G401 (cell line): ENCODE measurements at regions not wholly inside any gene's neighbourhood (a gene's known extent, or its start where the extent isn't known, plus 50 kb on each side); places are given as distances from the start of the nearest gene placed in this dataset.
"Not testable (repeated sequence)": the region's sequence is repeated elsewhere in the genome, so short reads cannot be mapped to it uniquely, and the experiment has no call there.

Experiments
- DNase-seq: peaks from one replicate; pipeline ENCODE4 v3.0.0-alpha.2; 2015; ENCODE audit warnings: low spot score
- in situ Hi-C: cut with HindIII; loops from 2 replicates; pipeline ENCODE4 v1.10.0; 2016; ENCODE audit warnings: low sequenced_read_pairs, mixed read lengths

DNA sequence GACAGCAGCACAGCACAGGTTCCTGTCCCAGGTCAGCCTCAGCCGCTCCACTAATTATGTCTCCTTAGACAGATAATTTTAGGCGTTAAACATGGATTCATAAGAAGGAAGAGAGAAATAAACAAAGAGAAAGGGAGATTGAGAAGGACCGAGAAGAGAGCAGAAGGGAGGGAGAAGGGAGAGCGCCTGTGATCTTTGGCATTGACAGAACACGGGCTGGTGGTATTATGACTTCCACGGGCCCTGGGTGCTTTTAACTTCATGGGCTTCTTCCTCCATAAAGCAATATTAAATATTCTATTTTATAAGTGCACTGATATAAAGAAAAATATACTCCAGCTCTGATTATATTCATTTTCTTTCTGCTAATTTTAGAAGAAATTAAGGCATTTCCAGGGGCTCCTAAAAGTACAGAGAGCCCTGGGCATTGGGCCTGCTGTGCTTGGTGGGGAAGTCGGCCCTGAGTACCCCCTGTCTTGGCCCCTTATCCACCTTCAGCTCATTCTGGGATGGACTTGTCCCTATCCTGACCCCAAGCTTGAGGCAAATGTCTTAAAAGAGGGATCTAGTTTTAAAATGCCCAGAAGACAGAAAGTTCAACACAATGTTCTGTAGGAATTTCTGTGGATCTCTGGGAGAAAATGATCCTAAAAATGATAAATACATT lies 135.3 kb downstream of the MEX3B start:
- DNase-seq, result no peak
- in situ Hi-C loops, result no loop called here

DNA sequence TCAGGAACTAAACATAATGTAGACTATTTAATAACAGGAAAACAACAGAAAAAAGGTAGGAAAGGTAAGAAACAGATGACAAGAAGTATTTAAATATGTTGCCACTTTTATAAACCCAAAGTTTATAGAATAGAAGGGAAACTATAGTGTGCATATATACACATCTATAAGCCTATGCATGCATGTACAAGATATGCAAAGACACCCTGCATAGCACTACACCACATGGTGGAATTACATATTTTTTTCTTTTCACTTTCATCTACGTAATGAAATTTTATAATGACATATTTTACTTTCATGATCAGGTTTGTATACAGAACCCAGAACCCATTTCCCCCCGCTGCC lies 136.8 kb downstream of the MEX3B start:
- in situ Hi-C loops, result no loop called here
- no peak for DNase-seq

DNA sequence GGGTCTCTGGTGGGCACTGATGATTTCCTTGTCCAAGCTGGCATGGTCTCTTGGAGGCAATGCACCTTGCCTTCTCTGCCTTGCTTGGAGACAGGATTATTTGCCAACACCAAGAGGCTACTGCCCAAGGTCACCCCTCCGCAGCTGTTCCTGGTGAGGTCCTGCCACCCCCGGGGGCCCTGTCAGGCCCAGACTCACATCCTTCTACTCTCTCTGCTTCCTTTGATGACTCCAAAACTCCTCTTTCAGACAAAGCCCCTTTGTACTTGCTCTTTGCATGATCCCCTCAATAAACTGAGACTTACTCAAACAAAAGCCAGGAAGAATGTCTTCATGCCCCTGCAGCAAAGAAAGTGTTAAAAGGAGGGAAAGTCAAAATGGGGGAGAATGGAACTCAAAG lies 137.7 kb downstream of the MEX3B start:
- no peak for DNase-seq
- in situ Hi-C loops, result no loop called here

- in situ Hi-C loops, result no loop called here
Observed at GRCh38 chr15:81907521-81907920, 138.3 kb downstream of the MEX3B start.

DNA sequence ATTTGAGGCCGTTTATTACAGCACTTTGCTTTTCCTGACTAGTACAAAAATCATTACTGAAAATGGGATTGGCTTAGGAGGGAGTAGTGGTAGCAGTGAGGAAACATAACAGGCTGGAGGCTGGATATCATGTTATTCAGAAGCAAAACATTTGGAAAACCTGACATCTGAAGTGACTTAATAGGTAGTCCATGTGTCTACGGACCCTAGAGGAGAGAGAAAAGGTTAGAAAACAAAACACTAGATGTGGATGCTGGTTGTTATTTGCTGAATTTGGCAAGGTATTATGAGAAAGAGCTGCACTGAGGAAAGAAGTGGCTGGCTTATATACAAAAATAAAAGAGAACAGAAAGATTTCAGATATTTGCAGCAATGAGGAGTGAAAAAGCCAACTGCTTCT lies 139.9 kb downstream of the MEX3B start:
- no peak for DNase-seq
- in situ Hi-C loops, result no loop called here

More at GRCh38 chr15:81907521-81907920, 138.3 kb downstream of the MEX3B start:
- no peak for DNase-seq

- in situ Hi-C loops, result no loop called here
- no peak for DNase-seq
Observed at GRCh38 chr15:81901319-81901718, 144.5 kb downstream of the MEX3B start.

GRCh38 chr15:81899730-81900129 lies 146.1 kb downstream of the MEX3B start:
- in situ Hi-C loops, result no loop called here
- no peak for DNase-seq

GRCh38 chr15:81899024-81899423 lies 146.8 kb downstream of the MEX3B start:
- in situ Hi-C loops, result no loop called here
- no peak for DNase-seq

DNA sequence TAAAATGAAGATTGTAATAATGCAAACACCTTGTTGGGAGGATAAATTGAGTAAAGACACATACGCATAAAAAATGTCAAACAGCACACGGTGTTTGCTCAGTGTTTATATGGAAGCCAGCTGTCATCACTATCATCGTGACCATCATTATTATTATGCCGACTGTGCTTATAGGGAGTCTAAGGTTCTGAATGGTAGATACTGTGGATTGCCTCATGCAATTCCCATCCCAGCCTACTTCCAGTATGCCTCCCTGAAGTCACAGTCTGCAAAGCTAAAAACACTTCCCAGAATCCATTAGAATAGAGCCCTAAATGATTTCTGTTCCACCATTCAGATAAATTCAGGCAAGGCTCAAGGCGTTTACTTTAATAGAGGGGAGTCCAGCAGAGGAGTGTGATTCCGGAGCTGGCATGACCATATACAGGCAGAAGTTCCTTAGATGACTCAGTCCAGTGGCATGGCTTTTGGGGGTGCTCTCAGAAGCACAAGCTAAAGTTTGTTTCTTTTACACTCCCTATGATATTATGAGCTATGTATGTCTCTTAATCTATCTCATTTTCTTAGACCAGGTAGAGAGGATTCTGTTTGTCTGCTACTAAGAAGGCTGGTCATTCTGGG lies 148.7 kb downstream of the MEX3B start:
- in situ Hi-C loops, result no loop called here

GRCh38 chr15:81896356-81896755 lies 149.5 kb downstream of the MEX3B start:
- in situ Hi-C loops, result no loop called here

More for the DNA sequence above, 148.7 kb downstream of the MEX3B start:
- no peak for DNase-seq

DNA sequence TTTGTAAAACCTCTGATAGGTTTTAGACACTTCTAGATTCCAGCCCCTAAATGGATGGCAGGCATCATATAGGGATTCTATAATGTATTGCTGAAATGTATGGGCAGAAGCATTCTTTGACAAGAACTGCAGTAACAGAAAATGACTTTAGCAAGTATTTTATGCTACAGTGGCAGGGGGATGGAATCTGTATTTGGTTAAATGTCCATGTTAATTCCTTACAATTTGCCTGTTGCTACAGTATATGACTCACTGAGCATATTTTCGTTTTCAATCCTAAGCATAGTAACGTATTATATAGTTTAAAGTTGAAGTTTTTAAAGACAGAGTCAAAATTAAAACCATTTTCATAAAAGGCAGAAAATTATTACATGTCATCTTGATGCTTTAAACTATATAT lies 150.1 kb downstream of the MEX3B start:
- DNase-seq, result no peak
- in situ Hi-C loops, result no loop called here

More at GRCh38 chr15:81896356-81896755, 149.5 kb downstream of the MEX3B start:
- no peak for DNase-seq

GRCh38 chr15:81894061-81894460 lies 151.8 kb downstream of the MEX3B start:
- in situ Hi-C loops, result no loop called here
- no peak for DNase-seq

GRCh38 chr15:81893182-81893835 lies 152.5 kb downstream of the MEX3B start:
- in situ Hi-C loops, result no loop called here
- no peak for DNase-seq

DNA sequence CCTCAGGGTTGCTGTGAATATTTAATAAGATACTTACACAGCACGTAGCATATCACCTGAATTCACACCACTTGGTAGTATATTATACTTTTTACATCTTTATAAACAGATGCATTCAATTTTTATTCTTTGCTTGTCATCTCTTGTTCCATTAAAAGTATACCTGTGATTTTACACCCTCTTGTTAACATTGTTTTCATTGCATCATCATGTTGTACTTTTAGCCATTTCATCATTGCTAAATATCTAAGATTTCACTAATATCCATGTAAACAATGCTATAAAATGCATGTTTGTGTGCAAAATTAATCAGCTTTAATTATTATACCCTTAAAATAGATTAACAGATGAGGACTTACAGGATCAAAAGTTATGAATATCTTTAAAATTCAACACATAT lies 155.3 kb downstream of the MEX3B start:
- in situ Hi-C loops, result no loop called here
- DNase-seq, result no peak

DNA sequence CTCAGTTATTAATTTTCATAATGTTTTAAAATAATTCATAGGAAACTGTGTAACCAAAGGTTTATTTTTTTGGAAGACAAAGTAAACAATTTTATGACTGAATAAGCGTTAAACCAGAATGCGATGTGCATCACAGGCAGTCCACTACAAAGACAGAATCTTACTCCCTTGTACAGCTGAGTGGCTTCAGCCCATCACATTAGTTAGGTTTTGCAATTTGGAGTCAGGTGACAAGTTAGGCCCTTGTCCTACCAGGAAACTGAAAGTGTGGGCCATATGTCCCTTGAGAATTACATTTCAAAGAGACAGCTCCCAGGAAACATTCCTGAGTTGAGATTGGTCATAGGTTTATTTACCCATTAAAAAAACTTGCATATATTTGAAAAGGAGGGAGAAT lies 156.3 kb downstream of the MEX3B start:
- no peak for DNase-seq
- in situ Hi-C loops, result no loop called here

DNA sequence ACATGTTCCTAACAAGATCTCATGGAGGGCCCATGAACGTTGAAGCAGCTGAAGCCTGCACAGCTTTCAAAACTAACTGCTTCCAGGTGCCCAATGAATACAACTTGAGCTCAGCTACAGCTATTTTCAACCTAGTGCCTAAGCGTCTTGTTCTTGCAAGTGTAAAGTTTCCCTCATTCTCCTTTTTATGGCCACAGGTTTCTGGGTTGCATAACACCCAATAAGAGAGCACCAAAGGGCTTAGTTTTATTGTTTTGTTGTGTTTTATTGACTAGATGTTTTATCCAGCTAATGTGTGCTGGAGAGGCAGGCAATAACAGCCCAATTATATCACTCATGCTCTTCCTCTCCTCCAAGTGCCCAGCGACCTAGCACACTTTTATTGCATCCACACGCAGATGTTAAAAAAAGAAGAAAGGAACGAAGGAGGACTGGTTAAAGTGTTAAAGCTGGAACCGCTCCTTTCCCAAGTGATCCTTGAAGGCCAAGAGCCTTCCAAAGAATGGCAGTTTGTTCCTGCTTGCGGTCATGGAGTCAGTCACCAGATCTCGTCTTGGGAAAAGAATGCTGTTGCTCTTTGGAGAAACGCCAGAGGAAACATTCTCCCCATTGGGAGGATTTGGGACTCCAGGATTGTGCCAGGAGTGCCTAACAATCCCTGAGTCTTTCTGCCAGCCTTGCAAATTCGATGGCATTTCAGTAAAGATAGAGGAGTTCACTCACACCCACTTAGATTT lies 156.9 kb downstream of the MEX3B start:
- no peak for DNase-seq
- in situ Hi-C loops, result no loop called here

GRCh38 chr15:81887912-81888311 lies 157.9 kb downstream of the MEX3B start:
- in situ Hi-C loops, result no loop called here

GRCh38 chr15:81887188-81887587 lies 158.6 kb downstream of the MEX3B start:
- in situ Hi-C loops, DNase-seq: not testable (repeated sequence)

More at GRCh38 chr15:81887912-81888311, 157.9 kb downstream of the MEX3B start:
- no peak for DNase-seq

GRCh38 chr15:81886591-81886990 lies 159.2 kb downstream of the MEX3B start:
- in situ Hi-C loops, result no loop called here
- DNase-seq, result no peak

GRCh38 chr15:81886080-81886479 lies 159.7 kb downstream of the MEX3B start:
- no peak for DNase-seq
- in situ Hi-C loops, result no loop called here
